CD4-positive, alpha-beta T cell treated with Interleukin-10 for 1 hour (primary cell): ENCODE measurements at regions not wholly inside any gene's neighbourhood (a gene's known extent, or its start where the extent isn't known, plus 50 kb on each side); places are given as distances from the start of the nearest gene placed in this dataset.

Experiments
- DNase-seq: peaks from one replicate; pipeline ENCODE4 v3.0.0-alpha.2; 2020

DNA sequence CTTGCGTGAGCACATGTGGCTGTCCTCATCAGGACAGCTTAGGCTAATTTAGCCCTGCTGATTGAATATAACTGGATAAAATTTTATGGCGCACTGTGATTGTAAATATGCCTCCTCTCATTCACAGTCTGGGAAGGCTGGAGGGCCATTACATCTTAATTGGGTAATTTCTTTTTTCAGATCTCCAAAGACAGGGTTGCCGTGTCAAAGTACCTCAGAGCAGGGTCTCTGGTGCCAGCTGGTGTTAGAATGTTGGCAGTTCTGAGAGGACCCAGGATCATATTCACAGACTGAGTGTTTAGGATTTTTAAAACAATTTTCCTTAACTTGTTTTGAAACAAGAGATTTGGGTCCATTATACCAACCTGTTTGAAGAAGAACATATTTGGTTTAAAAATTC lies 455.7 kb upstream of the TLE4 start:
- DNase-seq: no peak

DNA sequence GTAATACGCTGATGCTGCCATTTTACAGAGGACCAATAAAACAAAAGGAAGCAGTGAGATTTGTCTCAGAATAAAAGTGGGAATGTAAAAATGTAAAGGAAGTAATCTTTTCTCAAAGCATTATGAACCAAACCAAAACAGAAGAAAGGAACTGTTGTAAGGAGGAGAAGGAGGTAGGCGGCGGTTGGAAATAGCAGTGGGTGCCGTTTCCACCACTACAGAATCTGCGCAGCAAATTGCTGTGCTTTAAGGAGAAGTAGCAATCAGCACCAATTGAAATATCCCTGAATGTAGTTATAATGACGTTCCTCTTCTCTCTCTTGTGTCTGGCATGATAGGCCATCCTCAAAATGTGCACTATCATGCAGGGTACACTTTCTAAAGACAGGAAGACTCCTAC lies 455.1 kb upstream of the TLE4 start:
- DNase-seq: no peak

DNA sequence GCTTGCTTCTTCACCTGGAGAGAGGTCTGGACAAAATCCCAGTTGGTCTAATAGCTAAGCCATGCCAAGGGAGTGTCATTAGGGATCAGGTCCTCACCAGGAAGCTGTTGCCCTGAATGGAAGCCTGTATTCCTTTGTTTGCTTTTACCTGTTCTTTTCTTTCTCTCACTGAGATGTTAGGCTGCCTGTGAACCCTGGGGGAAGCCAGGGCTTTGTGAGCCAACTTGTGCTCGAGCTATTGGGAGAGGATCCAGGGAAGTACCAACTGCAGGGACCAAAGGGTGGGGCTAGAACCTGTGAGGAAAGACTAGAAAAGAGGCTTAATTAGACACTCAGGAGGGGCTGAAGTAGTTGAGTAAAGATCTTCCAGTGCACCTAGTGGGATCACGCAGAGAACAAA lies 451.2 kb upstream of the TLE4 start:
- DNase-seq: no peak

DNA sequence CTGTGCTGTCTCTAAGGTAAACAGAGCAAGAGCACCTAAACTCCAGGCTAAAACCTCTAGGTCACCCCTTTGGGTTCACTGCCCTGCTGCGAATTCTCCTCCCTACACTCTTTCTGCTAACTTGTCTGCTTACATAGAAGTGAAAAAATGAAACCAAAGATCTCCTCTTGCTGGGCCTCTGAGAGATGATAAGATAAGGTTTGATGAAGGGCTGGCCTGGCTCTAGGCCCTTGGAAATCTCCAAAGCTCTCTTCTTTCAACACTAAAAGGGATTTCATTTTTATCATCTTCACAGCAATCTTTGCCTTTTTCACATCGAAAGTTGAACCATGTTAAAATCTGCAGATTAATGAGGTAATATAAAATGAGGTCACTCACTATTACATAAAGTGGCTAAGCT lies 450.8 kb upstream of the TLE4 start:
- no peak for DNase-seq

DNA sequence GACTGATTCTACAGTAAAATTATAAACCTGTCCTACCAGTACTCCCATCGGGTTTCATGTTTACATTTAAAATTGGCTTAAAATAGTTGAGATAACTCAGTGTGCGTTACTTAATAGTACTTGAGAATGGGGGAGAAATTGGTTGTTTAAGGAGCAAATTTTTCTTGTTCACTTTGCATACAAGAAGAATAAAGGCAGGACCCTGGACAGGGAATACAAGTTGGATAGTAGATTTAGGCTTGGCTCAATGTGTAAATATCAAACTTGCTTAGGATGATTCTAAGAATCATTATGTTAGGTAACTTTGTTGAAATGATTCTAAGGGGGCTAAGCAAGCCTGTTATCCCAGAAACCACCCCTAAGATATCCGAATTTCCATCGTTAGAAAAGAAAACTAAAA lies 448.4 kb upstream of the TLE4 start:
- DNase-seq: no peak

DNA sequence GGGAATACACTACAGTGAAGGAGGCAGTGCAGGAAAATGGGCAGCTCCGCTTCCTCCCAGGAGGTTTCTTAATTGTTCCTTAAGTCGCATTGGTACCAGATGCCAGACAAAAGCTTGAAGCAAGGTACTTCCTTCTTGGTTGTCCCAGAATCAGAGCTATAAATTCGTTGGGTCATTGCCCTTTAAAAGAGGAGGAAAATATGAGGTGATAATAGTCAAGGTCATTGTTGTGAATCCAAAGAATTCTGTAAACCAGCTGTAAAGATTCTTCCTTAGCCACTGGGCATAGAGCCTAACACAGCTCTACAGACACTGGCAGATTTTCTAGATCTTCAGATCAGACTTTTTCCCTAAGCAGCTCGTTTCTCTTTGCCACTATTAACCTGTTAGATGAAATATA lies 444.1 kb upstream of the TLE4 start:
- DNase-seq: no peak

DNA sequence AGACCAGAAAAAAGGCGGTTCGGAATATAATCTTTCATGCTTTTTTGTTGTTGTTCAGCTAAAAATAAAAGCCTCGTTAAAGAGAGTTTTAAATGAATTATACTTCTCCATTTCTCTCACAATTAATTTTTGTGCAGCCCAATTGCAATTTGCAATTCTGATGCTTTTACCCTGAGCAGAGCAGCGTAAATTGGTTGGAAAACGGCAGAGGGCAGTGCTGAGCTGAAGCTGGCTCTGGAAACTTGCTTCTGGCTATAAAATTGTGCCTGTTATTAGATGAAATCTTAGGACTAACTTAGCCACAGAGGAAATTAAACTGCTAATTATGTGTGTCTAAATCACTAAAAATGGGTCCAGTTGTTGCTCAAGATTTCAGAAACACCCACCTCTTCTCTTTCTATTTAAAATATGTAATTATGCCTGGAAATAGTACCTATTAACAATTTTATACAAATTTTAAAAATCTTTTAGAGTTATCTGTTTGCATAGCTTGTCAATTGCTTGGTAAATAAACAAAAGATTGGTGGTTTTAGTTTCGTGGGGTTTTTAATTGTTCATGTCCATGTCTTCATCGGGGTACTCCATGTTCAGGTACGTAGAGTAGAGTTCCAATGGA lies 441.8 kb upstream of the TLE4 start:
- DNase-seq: peak; percentile 2

DNA sequence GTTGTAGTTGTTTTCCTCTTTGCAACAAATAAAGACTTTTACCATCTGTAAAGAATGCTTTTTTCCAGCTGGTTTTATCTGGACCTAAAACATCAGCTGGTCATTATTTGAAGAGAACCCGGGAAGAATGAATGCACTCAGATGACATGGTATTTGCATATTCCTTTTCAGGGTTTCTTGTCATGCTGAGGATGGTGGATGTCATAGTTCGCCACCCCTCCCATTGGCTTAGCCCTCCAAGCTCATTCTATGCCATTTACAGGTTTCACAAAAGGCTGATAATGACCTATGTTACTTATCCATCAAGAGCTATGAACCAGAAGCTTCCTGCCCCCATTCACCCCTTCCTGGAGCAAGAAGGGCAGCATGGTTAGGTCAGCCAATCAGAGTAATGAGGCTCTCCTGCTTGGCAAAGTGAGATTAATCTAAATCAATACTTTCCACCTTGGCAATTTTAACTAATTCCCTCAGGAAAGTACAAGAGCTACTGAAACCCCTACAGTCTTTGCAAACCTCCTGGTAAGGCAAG lies 440.5 kb upstream of the TLE4 start:
- DNase-seq: no peak

DNA sequence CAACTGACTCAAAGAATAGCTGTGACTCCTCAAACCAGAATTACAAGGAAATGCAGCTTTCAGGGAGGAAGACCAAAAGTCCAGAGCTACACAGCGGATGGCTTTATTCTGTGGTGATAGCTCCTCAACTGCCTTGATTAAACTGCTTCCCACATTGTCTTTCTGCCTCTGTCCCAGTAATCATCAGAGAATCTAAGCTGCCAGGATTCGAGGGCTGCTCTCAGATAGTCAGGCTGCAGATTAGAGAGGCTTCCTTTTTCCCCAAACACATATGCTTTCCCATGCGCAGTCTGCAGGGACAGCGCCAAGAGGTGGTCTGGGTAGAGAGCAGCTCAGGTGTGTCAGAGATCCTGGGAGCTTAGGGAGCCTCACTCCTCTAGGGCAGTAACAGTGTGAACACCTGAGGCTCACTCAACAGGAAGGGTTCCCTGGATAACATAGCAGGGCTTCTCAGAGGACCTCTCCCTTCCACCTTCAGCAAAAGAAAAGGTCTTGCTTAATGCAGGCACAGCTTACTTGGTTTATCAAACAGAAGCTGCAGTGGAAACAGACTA lies 439.9 kb upstream of the TLE4 start:
- DNase-seq: no peak

DNA sequence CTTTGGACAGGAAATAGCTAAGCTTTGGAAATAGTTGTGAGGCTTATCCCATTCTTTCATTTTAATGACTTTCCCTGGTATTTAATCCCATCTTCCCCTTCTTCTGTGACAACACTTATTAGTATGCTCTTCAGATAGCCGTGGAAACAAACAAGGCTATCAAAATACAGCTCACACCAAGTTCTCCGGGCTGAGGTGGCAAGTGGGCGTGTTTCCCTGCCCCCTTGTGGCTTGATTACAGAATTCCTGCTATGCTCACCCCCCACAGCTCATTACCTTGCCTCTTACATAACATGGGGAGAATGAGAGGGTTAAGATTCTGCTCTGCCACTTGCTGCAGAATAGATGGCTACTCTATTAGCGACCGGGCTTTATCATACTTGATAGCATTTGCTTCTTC lies 437.1 kb upstream of the TLE4 start:
- no peak for DNase-seq

DNA sequence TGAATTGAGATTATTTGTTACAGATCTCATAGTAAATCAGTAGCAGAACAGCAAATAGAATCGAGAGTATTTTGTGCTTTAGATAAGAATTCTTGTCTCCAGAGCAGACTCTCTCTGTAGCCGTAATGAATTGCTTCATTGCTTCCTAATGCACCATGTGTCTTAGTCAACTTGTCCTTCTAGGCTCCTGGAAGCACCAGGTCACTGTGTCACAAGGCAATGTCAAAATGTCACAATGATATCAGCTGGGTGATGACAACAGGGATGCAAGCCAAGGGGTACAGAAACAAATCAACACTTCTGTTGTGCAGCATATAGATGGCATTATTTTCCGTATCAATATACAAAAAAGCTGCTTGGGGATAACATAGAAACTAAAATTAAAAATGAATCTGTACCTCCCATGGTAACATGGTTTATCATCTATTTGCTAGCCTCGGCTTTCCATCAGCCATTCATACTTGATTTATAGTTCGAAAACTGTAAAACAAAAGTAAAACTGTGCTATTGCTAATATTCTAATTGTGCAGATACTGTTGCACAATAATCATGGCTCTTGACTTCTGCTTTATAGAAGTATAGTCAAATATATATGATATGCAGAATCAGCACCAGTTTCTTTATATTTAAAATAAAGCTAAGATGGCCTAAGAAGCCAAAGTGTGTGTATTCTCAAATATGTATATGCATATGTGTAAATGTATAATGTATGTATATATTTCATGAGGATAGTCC lies 435.9 kb upstream of the TLE4 start:
- no peak for DNase-seq

DNA sequence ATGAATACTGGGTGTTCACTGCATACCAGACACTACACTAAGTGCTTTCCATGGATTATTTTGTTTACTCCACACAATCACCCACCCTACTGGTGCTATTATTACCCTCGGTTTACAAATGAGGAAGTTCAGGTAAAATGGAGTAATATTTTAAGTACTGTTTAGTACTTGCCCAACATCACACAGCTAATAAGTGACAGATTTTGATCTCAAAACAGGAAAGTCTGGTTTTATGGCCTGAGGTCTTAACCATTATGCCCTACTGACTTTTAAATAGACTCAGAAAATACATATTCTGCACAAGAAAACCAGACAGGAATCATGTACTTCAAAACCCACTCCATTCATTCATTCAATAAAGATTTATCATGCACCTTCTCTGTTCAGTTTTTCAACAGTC lies 431.0 kb upstream of the TLE4 start:
- no peak for DNase-seq

DNA sequence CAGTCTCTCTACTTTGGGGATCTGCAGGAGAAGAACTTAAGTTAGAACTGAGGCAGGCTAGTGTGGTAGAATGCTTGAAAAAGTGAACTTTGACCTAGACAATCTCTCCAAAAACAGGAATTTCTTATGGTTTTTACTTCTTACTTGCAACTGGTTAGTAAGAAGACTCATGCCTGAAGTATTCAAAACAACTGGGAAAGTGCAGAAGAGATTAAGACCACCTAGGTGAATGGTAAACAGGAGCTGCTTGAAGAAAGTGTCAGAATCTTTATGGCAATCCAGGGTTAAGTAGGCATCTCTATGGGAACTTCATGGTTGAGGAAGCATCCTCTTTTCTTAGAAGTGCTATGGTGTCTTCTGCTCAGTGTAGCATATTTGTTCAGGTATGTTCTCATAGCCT lies 428.6 kb upstream of the TLE4 start:
- DNase-seq: no peak

DNA sequence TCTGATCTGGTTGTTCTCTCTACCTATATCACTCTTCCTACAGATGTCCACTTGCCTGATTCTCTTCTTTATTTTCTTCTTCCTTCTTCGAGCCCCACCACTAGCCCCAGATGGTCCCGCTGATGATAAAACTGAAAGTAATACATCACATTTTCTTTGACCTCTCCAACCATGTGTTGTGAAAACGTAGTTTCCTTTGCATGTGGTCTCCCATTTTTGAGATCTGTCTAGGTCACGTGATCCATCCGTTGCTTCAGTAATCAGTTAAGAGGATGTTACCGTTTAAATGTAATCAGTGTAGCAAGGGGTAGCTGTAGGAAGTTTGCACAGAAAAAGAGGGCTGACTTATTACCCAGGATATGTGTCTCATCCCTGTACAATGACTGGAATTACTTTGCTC lies 426.3 kb upstream of the TLE4 start:
- DNase-seq: no peak

DNA sequence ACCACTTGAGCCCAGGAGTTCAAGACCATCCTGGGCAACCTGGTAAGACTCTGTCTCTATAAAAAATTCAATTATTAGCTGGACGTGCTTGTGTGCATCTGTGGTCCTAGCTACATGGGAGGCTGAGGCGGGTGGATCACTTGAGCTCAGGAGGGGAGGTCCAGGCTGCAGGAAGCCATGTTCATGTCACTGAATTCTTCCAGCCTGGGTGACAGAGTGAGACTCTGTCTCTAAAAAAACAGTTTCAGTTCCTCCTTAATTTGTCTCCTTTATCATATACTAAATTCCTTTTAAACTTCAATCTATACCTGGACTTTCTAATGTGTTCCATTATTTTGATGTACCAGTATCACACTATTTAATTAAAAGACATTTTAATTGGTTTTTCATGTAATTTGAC lies 422.2 kb upstream of the TLE4 start:
- no peak for DNase-seq

DNA sequence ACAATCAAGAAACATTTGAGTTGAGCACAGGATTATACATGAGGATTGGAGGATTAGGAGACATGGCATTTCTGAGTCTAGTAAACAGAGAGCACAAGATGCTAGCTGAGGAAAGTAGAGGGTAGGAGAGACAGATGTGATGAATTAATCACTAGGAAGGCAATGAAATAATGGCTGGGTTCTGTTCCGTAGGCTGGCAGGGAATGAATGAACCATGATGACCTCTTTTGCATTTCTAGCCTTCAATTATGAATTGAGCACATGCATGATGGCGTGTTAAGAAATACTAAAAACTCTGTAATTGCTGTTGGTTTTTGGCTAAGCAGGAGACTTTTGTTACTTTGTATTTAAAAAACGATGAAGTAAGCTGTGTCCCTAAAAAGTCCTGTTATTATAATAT lies 420.0 kb upstream of the TLE4 start:
- no peak for DNase-seq

DNA sequence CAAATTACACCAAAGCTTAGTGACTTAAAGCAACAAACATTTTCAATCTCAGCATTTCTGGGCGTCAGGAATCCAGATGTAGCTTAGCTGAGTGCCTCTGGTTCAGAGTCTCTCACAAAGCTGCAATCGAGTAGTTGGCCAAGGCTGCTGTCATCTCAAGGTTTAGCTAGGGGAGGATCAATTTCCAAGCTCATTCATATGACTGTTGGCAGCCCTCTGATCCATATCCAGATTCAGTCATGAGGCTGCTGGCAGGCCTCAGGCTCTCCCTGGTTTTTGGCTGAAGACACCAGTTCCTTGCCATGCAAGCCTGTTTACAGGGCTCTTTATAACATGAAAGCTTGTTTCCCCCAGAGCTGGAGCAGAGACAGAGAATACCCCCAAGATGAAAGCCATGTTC lies 419.5 kb upstream of the TLE4 start:
- no peak for DNase-seq

DNA sequence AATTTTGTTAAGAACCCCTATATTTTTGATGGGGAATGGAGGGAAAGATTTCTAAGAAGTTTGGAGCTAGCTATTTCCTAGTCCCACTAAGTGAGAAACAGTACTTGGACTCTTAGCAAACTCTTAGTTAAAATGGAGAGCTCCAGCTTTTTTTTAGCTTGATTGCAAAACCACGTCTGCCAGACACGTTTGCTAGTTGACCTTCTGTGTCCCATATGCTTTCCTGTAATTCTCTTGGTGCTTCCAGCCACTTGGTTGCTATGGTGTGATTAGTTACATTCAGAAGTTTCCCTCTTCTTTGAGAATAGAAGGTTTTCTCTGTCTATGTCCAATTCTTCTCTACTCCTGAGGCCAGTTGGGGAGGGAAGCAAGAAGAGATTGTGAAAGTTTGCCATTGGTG lies 417.0 kb upstream of the TLE4 start:
- no peak for DNase-seq

DNA sequence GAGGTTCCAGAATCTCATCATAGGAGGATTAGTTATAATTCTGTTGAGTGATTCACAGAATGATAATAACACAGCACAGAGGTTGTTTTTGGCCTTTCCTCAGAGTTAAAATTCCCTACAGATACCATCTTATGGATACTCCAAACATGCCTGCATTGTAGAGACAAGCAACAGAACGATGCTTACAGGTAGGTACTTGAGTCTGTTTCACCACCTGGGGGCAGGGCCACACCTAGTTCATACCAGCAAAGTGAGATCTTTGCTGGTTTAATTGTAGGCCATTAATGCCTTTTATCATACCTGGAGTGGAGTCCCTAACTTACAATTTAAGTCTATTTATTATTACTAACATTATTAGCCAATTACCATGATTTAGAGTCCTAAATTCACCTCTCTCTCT lies 416.5 kb upstream of the TLE4 start:
- DNase-seq: no peak

DNA sequence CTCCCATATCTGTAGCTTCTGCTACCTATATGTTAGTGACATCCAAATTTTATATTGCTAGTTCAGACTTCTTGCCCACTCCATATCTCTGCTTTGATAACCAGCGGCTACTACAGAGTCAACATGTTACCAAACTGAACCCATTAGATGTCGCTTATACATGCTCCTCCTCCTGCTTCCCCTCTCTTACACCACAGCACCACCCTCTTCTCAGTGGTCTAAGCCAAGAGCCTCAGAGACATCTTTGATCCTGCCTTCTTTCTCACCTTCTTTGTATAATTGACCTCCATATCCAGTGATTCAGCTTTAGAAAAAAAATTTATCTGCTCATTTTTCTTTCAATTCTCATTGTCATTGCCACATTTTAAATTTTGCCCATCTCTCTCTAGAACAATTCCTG lies 408.2 kb upstream of the TLE4 start:
- DNase-seq: no peak

DNA sequence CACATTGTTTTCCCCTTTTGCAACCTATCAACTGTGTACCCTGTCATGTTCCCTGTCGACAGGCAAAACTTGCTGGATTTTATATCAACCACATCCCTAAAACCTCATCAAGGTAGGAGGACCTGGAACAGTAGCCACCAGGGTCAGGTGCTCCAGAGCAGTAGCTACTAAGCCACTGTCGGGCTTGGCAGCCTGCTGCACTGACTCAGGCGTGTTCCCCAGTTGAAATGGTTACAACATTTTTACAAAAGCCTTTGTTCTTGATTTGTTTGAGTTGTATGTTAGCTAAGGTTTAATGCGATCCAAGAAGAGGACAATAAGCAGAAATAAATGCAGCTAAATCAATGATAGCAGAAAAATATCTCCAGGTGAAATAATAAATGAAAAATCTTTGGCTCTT lies 407.4 kb upstream of the TLE4 start:
- DNase-seq: no peak

DNA sequence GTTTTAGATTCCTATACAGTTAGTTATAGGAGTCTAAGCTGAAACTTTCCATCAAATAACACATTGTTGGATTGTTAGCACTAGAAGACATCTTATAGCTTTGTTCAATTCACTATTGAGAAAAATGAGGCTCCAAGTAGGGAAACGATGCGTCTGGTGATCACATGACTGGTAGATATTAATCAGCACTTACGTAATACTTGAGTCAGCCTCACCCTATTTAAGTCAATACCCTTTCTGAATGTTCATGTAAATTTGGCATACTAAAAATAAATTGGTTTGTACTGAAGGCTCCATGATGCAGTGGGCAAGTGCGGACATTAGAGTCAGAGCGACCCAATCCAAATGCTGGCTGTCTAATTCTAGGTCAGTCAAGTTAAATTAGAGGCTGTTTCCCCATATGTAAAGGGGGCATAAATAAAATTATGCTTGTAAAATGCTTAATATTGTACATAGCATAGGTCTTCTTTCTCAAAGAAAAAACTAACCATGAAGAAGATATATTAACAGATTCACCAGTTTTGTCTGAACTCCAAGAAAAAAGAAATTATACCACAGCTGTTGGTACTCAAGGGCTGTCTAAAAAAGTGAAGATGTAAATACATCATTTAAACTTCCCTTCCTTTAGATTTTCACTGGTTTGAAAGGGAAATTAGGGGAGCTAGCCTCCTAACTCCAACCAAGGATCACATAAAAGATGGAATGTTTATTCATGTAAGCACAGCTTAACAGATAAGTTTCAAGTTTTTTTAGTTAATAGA lies 406.6 kb upstream of the TLE4 start:
- no peak for DNase-seq

DNA sequence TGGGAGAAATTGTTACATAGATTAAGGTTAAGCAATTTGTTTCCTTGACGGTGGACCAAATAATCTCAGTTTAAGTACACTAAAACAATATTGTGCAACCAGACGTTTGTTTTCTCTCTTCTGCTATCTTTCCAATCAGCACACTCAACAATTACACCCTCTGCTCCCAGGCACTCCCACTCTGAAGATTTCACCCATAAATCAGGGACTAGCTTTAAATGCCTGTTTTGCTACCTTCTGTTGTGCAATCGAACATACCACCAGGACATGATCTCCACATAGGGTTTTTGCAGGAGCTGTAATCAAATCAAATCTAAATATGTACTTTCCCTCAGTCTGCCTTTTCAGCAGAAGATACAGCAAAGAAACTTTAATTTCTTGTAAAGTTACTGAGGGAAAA lies 405.8 kb upstream of the TLE4 start:
- no peak for DNase-seq

DNA sequence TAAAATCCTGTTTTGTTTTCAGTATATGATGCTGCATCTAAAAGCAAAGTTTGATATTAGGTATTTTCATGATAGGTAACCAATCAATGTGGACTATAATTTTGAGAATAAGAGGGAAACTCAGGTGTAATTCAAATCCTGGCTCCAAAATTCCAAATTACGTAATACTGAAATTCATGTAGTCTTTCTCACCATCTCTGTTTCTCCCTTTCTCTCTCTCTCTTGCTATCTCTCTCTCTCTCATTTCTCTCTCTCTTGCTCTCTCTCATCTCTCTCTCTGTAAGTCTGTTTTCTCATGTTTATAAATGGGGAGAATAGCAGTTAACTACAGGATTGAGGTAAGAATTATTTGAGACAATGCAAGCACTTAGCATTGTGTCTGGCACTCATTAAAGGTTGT lies 401.1 kb upstream of the TLE4 start:
- DNase-seq: no peak
